C4-2B (cell line): ENCODE measurements at regions not wholly inside any gene's neighbourhood (a gene's known extent, or its start where the extent isn't known, plus 50 kb on each side); places are given as distances from the start of the nearest gene placed in this dataset.

Experiments used
- H3K27ac ChIP-seq: fragments of 450-650 bp; 2 replicates; pipeline ENCODE4 v1.5.1; 2017
- ZFX ChIP-seq: fragments of 450-650 bp; IDR thresholded peaks from 2 replicates; pipeline ENCODE4 v1.6.1; 2017
- TF ChIP-seq, protein P1 (sequence below): fragments of 450-650 bp; conservative IDR thresholded peaks from 2 replicates; pipeline ENCODE4 v1.5.1; 2017; ENCODE audit warnings: mild to moderate bottlenecking

DNA sequence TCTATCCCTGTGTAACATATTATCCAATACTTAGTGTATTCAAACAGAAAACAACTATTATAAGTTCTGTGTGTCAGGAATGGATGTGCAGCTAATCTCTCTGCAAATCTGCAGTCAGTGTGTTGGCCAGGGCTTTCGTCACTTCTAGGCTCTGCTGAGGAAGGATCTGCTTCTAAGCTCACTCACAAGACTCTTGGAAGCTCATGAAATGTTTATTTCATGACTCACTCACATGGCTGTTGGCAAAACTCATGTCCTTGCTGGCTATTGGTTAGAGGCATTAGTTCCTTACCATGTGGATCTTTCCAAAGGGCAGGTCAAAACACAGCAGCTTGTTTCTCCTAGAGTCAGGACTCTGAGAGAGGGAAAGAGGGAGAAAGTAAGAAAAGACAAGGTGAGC is 367.4 kb upstream of the SMARCA2 start:
- TF ChIP-seq, protein P1, sequence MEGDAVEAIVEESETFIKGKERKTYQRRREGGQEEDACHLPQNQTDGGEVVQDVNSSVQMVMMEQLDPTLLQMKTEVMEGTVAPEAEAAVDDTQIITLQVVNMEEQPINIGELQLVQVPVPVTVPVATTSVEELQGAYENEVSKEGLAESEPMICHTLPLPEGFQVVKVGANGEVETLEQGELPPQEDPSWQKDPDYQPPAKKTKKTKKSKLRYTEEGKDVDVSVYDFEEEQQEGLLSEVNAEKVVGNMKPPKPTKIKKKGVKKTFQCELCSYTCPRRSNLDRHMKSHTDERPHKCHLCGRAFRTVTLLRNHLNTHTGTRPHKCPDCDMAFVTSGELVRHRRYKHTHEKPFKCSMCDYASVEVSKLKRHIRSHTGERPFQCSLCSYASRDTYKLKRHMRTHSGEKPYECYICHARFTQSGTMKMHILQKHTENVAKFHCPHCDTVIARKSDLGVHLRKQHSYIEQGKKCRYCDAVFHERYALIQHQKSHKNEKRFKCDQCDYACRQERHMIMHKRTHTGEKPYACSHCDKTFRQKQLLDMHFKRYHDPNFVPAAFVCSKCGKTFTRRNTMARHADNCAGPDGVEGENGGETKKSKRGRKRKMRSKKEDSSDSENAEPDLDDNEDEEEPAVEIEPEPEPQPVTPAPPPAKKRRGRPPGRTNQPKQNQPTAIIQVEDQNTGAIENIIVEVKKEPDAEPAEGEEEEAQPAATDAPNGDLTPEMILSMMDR = no peak
- no peak for TF ChIP-seq ZFX

DNA sequence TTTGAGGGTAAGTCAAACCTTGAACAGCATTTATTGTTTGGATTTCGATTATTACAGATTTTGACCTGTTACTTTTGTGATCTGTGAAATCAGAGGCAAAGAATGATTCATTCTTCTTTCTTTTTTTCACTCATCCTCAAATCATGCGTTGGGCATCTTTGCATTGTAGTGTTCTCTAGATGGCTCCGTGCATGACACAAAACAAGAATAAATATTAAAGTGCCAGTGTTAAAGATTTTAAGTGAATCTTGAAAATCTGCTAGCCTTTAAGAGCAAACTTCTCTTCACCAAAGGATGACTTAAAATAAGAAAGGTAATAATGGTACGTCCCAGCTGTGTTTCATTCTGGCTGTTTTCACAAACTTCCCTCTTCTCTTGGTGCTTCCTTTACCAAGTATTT is 361.9 kb upstream of the SMARCA2 start:
- TF ChIP-seq ZFX = no peak
- TF ChIP-seq, protein P1 = no peak

More for the DNA sequence above, 367.4 kb upstream of the SMARCA2 start:
- H3K27ac ChIP-seq = no peak overlapping the region

DNA sequence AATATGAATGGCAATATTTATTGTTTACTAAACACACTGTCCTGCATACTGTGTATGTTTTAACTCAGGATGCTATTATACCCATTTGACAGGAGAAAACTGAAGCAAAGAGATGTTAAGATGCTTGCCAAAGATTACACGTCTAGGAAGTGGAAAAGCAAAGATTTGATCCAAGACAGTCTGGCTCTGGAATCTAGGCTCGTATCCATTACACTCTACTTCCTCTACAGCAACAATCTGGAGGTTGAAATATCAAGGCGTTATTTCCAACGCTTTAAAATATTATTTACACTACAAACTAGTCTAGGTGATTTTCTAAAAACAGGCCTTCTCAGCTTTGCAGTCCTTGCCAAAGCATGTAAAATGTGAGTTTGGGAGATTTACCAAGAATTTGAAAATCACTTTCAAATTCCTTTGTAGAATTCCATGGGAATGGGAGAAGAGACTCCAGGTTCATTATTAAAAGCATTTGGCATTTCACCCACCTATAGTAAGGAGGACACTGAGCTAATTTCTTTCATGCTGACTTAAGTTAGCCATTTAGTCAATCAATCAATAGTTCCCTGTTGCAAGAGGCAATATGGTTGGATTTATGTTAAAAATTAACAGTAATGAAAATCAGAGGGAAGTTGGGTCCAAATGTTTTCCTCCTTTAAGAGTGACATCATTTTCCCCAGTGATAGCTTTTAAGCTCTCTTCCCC is 356.3 kb upstream of the SMARCA2 start:
- no peak for TF ChIP-seq ZFX
- TF ChIP-seq, protein P1 = no peak
- H3K27ac ChIP-seq = no peak overlapping the region

More for the DNA sequence above, 361.9 kb upstream of the SMARCA2 start:
- H3K27ac ChIP-seq = no peak overlapping the region

DNA sequence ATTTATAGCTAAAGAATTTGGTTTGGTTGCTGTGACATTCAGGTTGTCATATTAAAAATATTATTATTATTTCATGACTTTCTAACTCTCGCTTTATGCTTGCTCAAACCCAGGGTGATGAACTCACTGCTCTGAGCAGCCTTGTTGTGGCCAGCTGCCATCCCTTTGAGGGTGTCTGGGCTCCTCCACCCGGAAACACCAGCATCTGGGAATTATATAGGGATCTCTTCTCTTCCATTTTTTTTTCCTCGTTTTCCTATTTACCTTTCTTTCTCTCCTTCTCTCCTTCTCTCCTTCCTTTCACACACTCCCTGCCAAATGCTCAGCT is 355.8 kb upstream of the SMARCA2 start:
- TF ChIP-seq, protein P1 = no peak
- no peak for TF ChIP-seq ZFX

DNA sequence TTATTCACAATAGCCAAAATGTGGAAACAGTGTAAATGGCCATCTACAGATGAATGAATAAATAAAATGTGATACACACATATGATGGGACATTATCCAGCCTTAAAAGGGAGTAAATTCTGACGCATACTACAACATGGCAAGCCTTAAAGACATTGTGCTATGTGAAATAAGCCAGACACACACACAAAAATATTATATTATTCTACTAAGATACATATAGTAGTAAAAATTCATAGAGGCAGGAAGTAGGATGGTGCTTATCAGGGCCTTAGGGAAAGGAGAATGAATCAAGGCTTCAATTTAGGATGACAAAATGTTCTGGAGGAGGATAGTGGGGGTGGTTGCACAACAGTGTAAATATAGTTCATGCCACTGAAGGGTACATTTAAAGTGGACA is 346.7 kb upstream of the SMARCA2 start:
- TF ChIP-seq ZFX = no peak
- TF ChIP-seq, protein P1 = no peak
- no peak overlapping the region for H3K27ac ChIP-seq

More for the DNA sequence above, 355.8 kb upstream of the SMARCA2 start:
- H3K27ac ChIP-seq = no peak overlapping the region

DNA sequence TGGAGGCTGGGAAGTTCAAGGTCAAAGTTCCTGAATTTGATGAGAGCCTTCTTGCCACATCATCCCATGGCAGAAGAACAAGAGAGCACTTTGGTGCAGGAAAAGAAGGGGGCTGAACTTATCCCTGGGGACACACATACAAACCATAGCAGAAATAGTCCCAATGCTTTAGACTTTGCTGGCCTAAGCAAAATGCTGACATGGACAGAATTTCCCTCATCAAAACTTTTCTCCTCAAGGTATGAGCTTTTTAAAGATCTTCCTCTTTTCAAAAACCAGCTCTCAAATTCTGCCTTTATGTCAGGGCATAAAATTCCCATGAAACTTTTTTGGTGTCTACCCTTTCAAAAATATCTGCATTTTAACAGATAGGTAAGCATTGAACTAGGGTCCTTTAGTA is 341.8 kb upstream of the SMARCA2 start:
- TF ChIP-seq, protein P1 = no peak
- no peak for TF ChIP-seq ZFX
- H3K27ac ChIP-seq = no peak overlapping the region

DNA sequence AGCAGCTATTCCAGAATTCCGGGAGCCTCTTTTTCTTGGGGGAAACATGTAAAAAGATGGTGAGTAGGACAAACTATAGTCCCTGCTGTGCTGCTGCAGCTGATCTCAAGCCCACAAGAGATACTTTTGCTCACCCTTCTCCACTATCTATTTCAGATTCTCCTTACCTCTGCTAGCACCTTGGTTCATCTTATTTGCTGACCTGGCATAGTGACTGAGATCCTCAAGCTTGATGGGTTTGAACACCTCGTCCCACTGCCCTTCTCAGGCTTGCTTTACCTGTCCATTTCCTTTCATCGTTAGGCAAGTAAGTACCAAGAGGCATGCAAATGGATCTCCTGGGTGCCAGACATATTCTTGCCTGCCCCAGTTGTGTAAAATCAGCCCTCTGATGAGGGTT is 338.4 kb upstream of the SMARCA2 start:
- no peak for TF ChIP-seq ZFX
- TF ChIP-seq, protein P1 = no peak

More for the DNA sequence above, 338.4 kb upstream of the SMARCA2 start:
- no peak overlapping the region for H3K27ac ChIP-seq
